A549 (cell line): ENCODE measurements at regions not wholly inside any gene's neighbourhood (a gene's known extent, or its start where the extent isn't known, plus 50 kb on each side); places are given as distances from the start of the nearest gene placed in this dataset.

Experiments used
- ATAC-seq, 2 experiments: fragments of 200-7000 bp in 1 of 2; fragments of >200 bp in 1 of 2; cut with Nextera tagmentation in 1 of 2; cut with Tn5 transposase in 1 of 2; 3 replicates each; pipeline versions ENCODE4 v1.8.0 to v1.9.1; 2018 to 2020; ENCODE audit warnings: mild to moderate bottlenecking in 1 of 2, moderate library complexity in 1 of 2
- CTCF ChIA-PET: fragments of 300-600 bp; sonication (Branson Sonifier 250); formaldehyde crosslinking; extraction: SDS; loops from one replicate; lab custom pipeline; 2021; ENCODE audit warnings: antibody characterized with exemption, inconsistent platforms; lab: Yijun Ruan, JAX
- POLR2A ChIA-PET: fragments of 350-600 bp; formaldehyde crosslinking; extraction: SDS; loops from one replicate; lab custom pipeline; 2021; ENCODE audit warnings: antibody characterized with exemption, inconsistent platforms; lab: Yijun Ruan, JAX
- DNase-seq, 2 experiments: peaks; one replicate each; pipeline versions ENCODE4 v3.0.0 to v3.0.0-alpha.2; 2011 to 2016; ENCODE audit warnings: low read depth in 1 of 2, low spot score in 1 of 2
- FAIRE-seq: peaks from 2 replicates; lab custom pipeline; 2011; peaks lifted over from hg19 to GRCh38; lab: Jason Lieb, UNC
- H3K27ac ChIP-seq, 2 experiments: fragments of >200 bp; sonication (Bioruptor Twin); formaldehyde crosslinking; 3 replicates each; pipeline ENCODE4 v1.5.1; 2016 to 2017
- H3K4me1 ChIP-seq: fragments of >200 bp; sonication (Bioruptor Twin); formaldehyde crosslinking; 3 replicates; pipeline ENCODE4 v1.6.1; 2016
- H3K4me2 ChIP-seq: fragments of >200 bp; sonication (Bioruptor Twin); formaldehyde crosslinking; 3 replicates; pipeline ENCODE4 v1.6.1; 2016
- H3K4me3 ChIP-seq: fragments of >200 bp; sonication (Bioruptor Twin); formaldehyde crosslinking; 3 replicates; pipeline ENCODE4 v1.5.1; 2016
- H3K9me3 ChIP-seq: fragments of >200 bp; sonication (Bioruptor Twin); formaldehyde crosslinking; 3 replicates; pipeline ENCODE4 v1.6.1; 2016
- CBX2 ChIP-seq: fragments of 200-600 bp; sonication (generic); IDR thresholded peaks from 2 replicates; pipeline ENCODE4 v1.6.1; 2016; ENCODE audit warnings: low read depth, mild to moderate bottlenecking, borderline replicate concordance
- CHD4 ChIP-seq: fragments of 200-600 bp; sonication (generic); IDR thresholded peaks from 2 replicates; pipeline ENCODE4 v1.6.1; 2016; ENCODE audit warnings: antibody characterized with exemption, mild to moderate bottlenecking, borderline replicate concordance
- ESRRA ChIP-seq: fragments of 150-350 bp; IDR thresholded peaks from 2 replicates; pipeline ENCODE4 v1.6.1; 2014; ENCODE audit warnings: mild to moderate bottlenecking, low read length, borderline replicate concordance
- GATA3 ChIP-seq: IDR thresholded peaks from 2 replicates; pipeline ENCODE4 v1.6.1; 2012; ENCODE audit warnings: borderline replicate concordance
- HOXB13 ChIP-seq: fragments of 250-450 bp; sonication (Bioruptor Pico); IDR thresholded peaks from 2 replicates; pipeline ENCODE4 v1.5.0; 2020; ENCODE audit warnings: low read depth, mild to moderate bottlenecking, moderate library complexity
- MAFK ChIP-seq: fragments of 450-650 bp; IDR thresholded peaks from 2 replicates; pipeline ENCODE4 v1.6.1; 2014; ENCODE audit not compliant: partially characterized antibody
- MAZ ChIP-seq: fragments of 150-350 bp; IDR thresholded peaks from 2 replicates; pipeline ENCODE4 v1.6.1; 2014; ENCODE audit warnings: antibody characterized with exemption, low read depth, low read length, borderline replicate concordance
- MYC ChIP-seq: IDR thresholded peaks from 2 replicates; pipeline ENCODE4 v1.6.1; 2012; ENCODE audit warnings: mild to moderate bottlenecking, inconsistent platforms, low read length, improper control_type of control experiment, borderline replicate concordance
- NR3C1 ChIP-seq: fragments of >200 bp; sonication (Bioruptor Twin); formaldehyde crosslinking; IDR thresholded peaks from 3 replicates; pipeline ENCODE4 v1.6.1; 2017
- PHF8 ChIP-seq: fragments of 200-600 bp; sonication (generic); IDR thresholded peaks from 2 replicates; pipeline ENCODE4 v1.6.1; 2016; ENCODE audit warnings: low read depth, mild to moderate bottlenecking, antibody characterized with exemption, moderate library complexity, borderline replicate concordance
- POLR2A ChIP-seq: IDR thresholded peaks from 2 replicates; pipeline ENCODE4 v1.6.1; 2012; ENCODE audit warnings: mild to moderate bottlenecking, low read length
- RCOR1 ChIP-seq: fragments of 150-350 bp; IDR thresholded peaks from 2 replicates; pipeline ENCODE4 v1.6.1; 2014; ENCODE audit warnings: antibody characterized with exemption, low read length, low read depth
- RFX5 ChIP-seq: fragments of 450-650 bp; IDR thresholded peaks from 2 replicates; pipeline ENCODE4 v1.7.1; 2014; ENCODE audit warnings: antibody characterized with exemption, mild to moderate bottlenecking, moderate library complexity
- SREBF2 ChIP-seq: fragments of 450-650 bp; IDR thresholded peaks from 2 replicates; pipeline ENCODE4 v1.6.1; 2014; ENCODE audit warnings: mild to moderate bottlenecking, moderate library complexity
- TFCP2L1 ChIP-seq: fragments of 250-450 bp; sonication (Bioruptor Pico); IDR thresholded peaks from 2 replicates; pipeline ENCODE4 v1.5.0; 2021; ENCODE audit warnings: mild to moderate bottlenecking
- ZC3H11A ChIP-seq: fragments of 450-650 bp; IDR thresholded peaks from 2 replicates; pipeline ENCODE4 v1.6.1; 2014; ENCODE audit warnings: antibody characterized with exemption, mild to moderate bottlenecking
- ZFP36 ChIP-seq: fragments of 450-650 bp; IDR thresholded peaks from 2 replicates; pipeline ENCODE4 v1.6.1; 2014; ENCODE audit warnings: borderline replicate concordance; ENCODE audit not compliant: partially characterized antibody
- ZNF302 ChIP-seq: fragments of 250-450 bp; sonication (Bioruptor Pico); IDR thresholded peaks from 2 replicates; pipeline ENCODE4 v1.9.0; 2021; ENCODE audit warnings: inconsistent platforms, mild to moderate bottlenecking, moderate library complexity
- whole genome bisulfite sequencing: methylation state at CpG from one replicate; pipeline ENCODE4 v1.1.6; 2017; ENCODE audit errors: missing lambda C conversion rate; 5-methylcytosine and 5-hydroxymethylcytosine counted together
- TF ChIP-seq, protein P1 (sequence below): fragments of >200 bp; sonication (Bioruptor Twin); formaldehyde crosslinking; IDR thresholded peaks from 3 replicates; pipeline ENCODE4 v1.5.1; 2016
- TF ChIP-seq, protein P2 (sequence below): fragments of >200 bp; sonication (Bioruptor Twin); formaldehyde crosslinking; IDR thresholded peaks from 2 replicates; pipeline ENCODE4 v1.6.1; 2016
- TF ChIP-seq, protein P3 (sequence below): IDR thresholded peaks from 2 replicates; pipeline ENCODE4 v1.6.1; 2012
- TF ChIP-seq, protein P4 (sequence below): fragments of 250-450 bp; sonication (Bioruptor Pico); IDR thresholded peaks from 2 replicates; pipeline ENCODE4 v1.5.0; 2020; ENCODE audit warnings: low read depth, mild to moderate bottlenecking, moderate library complexity
- TF ChIP-seq, protein P5 (sequence below): fragments of >200 bp; sonication (Bioruptor Twin); formaldehyde crosslinking; IDR thresholded peaks from 3 replicates; pipeline ENCODE4 v1.6.1; 2016
- TF ChIP-seq, protein P6 (sequence below): fragments of 150-350 bp; IDR thresholded peaks from 2 replicates; pipeline ENCODE4 v1.6.1; 2014; ENCODE audit warnings: low read depth, mild to moderate bottlenecking, low read length

DNA sequence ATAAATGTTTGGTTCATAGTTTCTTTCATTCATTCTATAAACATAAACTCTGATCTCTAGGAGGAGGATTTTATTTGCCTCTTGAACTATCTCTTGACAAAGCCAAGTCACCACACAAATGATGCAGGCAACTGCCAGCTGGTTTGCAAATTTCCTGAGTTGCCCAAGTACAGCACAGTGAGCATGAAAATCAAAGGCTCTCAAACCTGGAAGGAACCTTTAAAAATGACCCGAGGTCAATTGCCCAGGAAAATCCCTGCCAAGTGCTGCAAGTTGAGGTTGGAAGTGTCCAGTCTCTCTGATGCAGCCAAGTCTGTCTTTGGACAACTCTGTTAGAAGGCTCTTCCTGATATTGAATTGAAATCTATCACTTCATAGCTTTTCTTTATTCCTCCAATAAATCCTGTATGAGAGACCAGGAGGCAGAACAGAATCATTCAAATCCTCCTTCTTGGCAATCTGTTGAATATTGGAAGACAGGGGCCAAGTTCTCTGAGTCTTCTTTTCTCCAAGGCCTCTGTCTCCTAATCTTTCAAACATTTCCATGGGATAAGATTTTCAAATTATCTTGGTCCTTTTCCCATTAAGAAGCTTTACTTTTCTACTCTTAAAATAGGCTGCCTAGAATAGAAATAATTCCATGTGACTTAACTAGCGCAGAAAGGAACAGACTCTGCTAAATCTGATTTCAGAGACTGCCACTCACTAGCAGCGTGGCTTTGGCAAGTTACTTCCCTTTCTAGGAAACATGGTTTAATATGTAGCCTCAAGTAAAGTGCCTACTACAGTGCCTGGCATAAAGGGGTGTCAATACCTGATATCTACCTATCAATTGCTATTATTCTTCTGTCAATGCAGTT lies 159.2 kb downstream of the SNX18 start:
- no peak for FAIRE-seq
- H3K4me1 ChIP-seq: no peaks in the 10 kb centered on the region
- H3K4me3 ChIP-seq: no peak overlapping the region
- TF ChIP-seq TFCP2L1 (no peak), SREBF2 (no peak), POLR2A (no peak), MYC (no peak), MAFK (no peak), RFX5 (no peak), HOXB13 (no peak), PHF8 (no peak), ESRRA (no peak)
- TF ChIP-seq, protein P1, sequence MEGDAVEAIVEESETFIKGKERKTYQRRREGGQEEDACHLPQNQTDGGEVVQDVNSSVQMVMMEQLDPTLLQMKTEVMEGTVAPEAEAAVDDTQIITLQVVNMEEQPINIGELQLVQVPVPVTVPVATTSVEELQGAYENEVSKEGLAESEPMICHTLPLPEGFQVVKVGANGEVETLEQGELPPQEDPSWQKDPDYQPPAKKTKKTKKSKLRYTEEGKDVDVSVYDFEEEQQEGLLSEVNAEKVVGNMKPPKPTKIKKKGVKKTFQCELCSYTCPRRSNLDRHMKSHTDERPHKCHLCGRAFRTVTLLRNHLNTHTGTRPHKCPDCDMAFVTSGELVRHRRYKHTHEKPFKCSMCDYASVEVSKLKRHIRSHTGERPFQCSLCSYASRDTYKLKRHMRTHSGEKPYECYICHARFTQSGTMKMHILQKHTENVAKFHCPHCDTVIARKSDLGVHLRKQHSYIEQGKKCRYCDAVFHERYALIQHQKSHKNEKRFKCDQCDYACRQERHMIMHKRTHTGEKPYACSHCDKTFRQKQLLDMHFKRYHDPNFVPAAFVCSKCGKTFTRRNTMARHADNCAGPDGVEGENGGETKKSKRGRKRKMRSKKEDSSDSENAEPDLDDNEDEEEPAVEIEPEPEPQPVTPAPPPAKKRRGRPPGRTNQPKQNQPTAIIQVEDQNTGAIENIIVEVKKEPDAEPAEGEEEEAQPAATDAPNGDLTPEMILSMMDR: no peak
- TF ChIP-seq, protein P2, sequence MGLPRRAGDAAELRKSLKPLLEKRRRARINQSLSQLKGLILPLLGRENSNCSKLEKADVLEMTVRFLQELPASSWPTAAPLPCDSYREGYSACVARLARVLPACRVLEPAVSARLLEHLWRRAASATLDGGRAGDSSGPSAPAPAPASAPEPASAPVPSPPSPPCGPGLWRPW: no peak
- ChIA-PET POLR2A (no interaction called here), CTCF (no interaction called here)
- no peaks in the 10 kb centered on the region; the same call in 2 of the 3 replicates for H3K9me3 ChIP-seq
- WGBS: 31% methylated on average over 3 of the region's 3 CpGs
- no peak overlapping the region for H3K27ac ChIP-seq
- ATAC-seq: no peak
- DNase-seq: no peak
- H3K4me2 ChIP-seq: no peak overlapping the region

DNA sequence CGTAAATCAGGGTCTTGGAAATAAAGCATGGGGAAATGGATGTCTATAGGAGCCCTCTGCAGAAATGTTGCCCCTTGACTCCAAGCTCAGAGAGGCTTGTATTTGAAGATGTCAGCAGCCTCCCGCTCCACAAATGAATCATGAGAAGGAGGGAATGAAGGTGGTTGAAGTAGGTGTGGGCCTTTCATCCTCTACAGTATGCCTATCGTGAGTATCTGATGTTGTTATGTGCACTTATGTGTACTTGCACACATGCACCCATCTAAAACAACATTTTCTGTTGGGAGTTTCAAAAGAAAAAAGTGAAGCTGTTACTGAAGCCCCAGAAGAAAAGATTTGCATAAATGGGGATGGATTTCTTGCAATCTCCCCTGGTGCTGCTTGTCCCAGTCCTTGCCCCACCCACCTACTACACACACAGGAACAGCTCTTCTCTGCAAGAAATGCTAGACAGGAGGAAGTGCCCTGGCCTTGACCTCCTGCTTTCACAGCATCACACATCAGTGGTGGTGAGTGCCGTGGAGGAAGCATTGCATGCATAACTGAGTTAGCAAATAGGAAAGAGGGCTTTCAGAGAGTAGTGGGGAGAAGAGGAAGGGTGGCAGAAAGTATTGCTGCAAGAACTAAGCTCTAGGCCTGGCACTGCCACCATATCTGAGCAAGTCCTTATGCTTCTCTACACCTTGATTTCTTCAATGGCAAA lies 156.1 kb downstream of the SNX18 start:
- Histone ChIP-seq H3K4me3 (no peak overlapping the region), H3K9me3 (no peaks in the 10 kb centered on the region; the same call in 2 of the 3 replicates), H3K27ac (no peak overlapping the region), H3K4me1 (no peaks in the 10 kb centered on the region), H3K4me2 (no peak overlapping the region)
- no peak for FAIRE-seq
- ATAC-seq: no peak
- POLR2A ChIA-PET: no interaction called here
- CTCF ChIA-PET: interaction anchor here (0.5 to 1.4 kb wide), 2 partner anchors 172 to 218 kb away, joined by 3 read pairs; partner anchors contain the start of gene HSPB3
- WGBS: 16% methylated on average over 4 of the region's 4 CpGs
- no peak for DNase-seq
- TF ChIP-seq RCOR1: no peak
- TF ChIP-seq, protein P3, sequence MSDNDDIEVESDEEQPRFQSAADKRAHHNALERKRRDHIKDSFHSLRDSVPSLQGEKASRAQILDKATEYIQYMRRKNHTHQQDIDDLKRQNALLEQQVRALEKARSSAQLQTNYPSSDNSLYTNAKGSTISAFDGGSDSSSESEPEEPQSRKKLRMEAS: no peak

DNA sequence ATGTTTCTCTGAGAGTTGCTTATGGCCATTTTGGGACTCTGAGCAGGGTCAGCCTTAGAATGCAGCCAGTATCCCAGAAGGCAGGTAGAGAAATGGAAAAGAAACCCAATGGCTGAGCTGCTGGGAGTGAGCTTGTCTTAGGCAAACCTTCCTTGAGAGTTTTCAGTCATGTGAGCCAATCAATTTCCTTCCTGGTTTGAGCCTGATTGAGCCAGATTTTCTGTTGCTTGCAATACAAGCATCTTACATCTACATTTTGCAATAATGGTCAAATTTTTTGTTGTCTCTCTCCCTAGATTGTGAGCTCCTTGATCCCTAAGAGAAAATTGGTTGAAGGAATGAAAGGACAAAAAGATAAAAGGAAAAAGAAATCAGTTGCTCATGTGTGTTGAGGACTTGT lies 155.3 kb downstream of the SNX18 start:
- no peak for ATAC-seq
- TF ChIP-seq PHF8: no peak
- TF ChIP-seq NR3C1: no peak
- no peak for TF ChIP-seq CBX2
- TF ChIP-seq, protein P4, sequence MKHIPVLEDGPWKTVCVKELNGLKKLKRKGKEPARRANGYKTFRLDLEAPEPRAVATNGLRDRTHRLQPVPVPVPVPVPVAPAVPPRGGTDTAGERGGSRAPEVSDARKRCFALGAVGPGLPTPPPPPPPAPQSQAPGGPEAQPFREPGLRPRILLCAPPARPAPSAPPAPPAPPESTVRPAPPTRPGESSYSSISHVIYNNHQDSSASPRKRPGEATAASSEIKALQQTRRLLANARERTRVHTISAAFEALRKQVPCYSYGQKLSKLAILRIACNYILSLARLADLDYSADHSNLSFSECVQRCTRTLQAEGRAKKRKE (CRISPR knock-in tag): no peak
- no peak for TF ChIP-seq ZFP36
- no peak for TF ChIP-seq HOXB13
- TF ChIP-seq, protein P5, sequence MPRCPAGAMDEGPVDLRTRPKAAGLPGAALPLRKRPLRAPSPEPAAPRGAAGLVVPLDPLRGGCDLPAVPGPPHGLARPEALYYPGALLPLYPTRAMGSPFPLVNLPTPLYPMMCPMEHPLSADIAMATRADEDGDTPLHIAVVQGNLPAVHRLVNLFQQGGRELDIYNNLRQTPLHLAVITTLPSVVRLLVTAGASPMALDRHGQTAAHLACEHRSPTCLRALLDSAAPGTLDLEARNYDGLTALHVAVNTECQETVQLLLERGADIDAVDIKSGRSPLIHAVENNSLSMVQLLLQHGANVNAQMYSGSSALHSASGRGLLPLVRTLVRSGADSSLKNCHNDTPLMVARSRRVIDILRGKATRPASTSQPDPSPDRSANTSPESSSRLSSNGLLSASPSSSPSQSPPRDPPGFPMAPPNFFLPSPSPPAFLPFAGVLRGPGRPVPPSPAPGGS: no peak
- TF ChIP-seq GATA3: no peak
- TF ChIP-seq POLR2A: no peak
- TF ChIP-seq, protein P6, sequence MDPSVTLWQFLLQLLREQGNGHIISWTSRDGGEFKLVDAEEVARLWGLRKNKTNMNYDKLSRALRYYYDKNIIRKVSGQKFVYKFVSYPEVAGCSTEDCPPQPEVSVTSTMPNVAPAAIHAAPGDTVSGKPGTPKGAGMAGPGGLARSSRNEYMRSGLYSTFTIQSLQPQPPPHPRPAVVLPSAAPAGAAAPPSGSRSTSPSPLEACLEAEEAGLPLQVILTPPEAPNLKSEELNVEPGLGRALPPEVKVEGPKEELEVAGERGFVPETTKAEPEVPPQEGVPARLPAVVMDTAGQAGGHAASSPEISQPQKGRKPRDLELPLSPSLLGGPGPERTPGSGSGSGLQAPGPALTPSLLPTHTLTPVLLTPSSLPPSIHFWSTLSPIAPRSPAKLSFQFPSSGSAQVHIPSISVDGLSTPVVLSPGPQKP: no peak
- no peak for TF ChIP-seq CHD4
- TF ChIP-seq MAZ: no peak
- TF ChIP-seq ZC3H11A: no peak
- no peak for TF ChIP-seq ZNF302 (CRISPR knock-in tag)
- DNase-seq: no peak
- ChIA-PET CTCF (interaction anchor here (1.4 kb wide), 1 partner anchor 173 kb away, joined by 3 read pairs; no protein-coding TSS in a partner anchor), POLR2A (no interaction called here)
- FAIRE-seq: no peak
- Histone ChIP-seq H3K27ac (no peak overlapping the region), H3K4me3 (no peak overlapping the region), H3K4me1 (no peaks in the 10 kb centered on the region), H3K4me2 (no peak overlapping the region), H3K9me3 (no peaks in the 10 kb centered on the region; the same call in 2 of the 3 replicates)
